Panc1 (cell line): ENCODE measurements at regions not wholly inside any gene's neighbourhood (a gene's known extent, or its start where the extent isn't known, plus 50 kb on each side); places are given as distances from the start of the nearest gene placed in this dataset.
"Not testable (repeated sequence)": the region's sequence is repeated elsewhere in the genome, so short reads cannot be mapped to it uniquely, and the experiment has no call there.

ENCODE experiments used
- CTCF ChIP-seq: fragments of 450-650 bp; IDR thresholded peaks from 2 replicates; pipeline ENCODE4 v1.5.1; 2017; ENCODE audit warnings: mild to moderate bottlenecking
- POLR2AphosphoS5 ChIP-seq: IDR thresholded peaks from 2 replicates; pipeline ENCODE4 v1.6.1; 2012; ENCODE audit warnings: mild to moderate bottlenecking, low read depth, low read length, moderate library complexity
- REST ChIP-seq, 2 experiments: IDR thresholded peaks; 2 replicates each; pipeline ENCODE4 v1.6.1; 2011 to 2012; ENCODE audit warnings: low read depth in 2 of 2, control low read depth in 1 of 2, low read length in 1 of 2, mild to moderate bottlenecking in 1 of 2, moderate library complexity in 1 of 2; ENCODE audit not compliant: insufficient read depth in 1 of 2
- SIN3A ChIP-seq: IDR thresholded peaks from 2 replicates; pipeline ENCODE4 v1.6.1; 2012; ENCODE audit warnings: low read depth, mild to moderate bottlenecking, low read length, moderate library complexity, borderline replicate concordance; ENCODE audit not compliant: insufficient read depth
- TCF7L2 ChIP-seq: IDR thresholded peaks from 2 replicates; pipeline ENCODE4 v1.6.1; 2011; ENCODE audit warnings: mild to moderate bottlenecking, low read depth, low read length, inconsistent platforms

GRCh38 chr3:195668131-195668766, 52.5 kb upstream of the MUC20 start:
- not testable (repeated sequence) for TF ChIP-seq CTCF; POLR2AphosphoS5; SIN3A; REST (IDR thresholded peaks at IDR 0.05; ENCODE audit: insufficient read depth in 1 of 2, low read depth in 2 of 2, low read length in 1 of 2); TCF7L2
